T-helper 17 cell (primary cell): ENCODE measurements at regions not wholly inside any gene's neighbourhood (a gene's known extent, or its start where the extent isn't known, plus 50 kb on each side); places are given as distances from the start of the nearest gene placed in this dataset.

ENCODE experiments used
- ATAC-seq: fragments of 150-1000 bp; cut with Tn5 transposase; 2 replicates; pipeline ENCODE4 v1.10.0; 2021; ENCODE audit warnings: mild to moderate bottlenecking, moderate library complexity
- DNase-seq, 3 donors: peaks; one replicate each; pipeline versions ENCODE4 v3.0.0 to v3.0.0-alpha.2; 2020 to 2021
- H3K9me3 ChIP-seq: one replicate; pipeline ENCODE4 v1.7.0; 2013; ENCODE audit warnings: low read length, mild to moderate bottlenecking; ENCODE audit not compliant: control insufficient read depth, poor library complexity, severe bottlenecking
- H3K27ac Mint-ChIP-seq: one replicate; pipeline ENCODE4 v1.8.0; 2022; ENCODE audit warnings: mild to moderate bottlenecking, moderate library complexity, mixed read lengths
- H3K27me3 Mint-ChIP-seq: one replicate; pipeline ENCODE4 v1.8.0; 2022; ENCODE audit warnings: mixed read lengths
- H3K36me3 Mint-ChIP-seq: one replicate; pipeline ENCODE4 v1.8.0; 2022; ENCODE audit warnings: low read depth, mixed read lengths
- H3K4me1 Mint-ChIP-seq: one replicate; pipeline ENCODE4 v1.8.0; 2022; ENCODE audit warnings: mild to moderate bottlenecking, mixed read lengths
- H3K4me3 Mint-ChIP-seq: one replicate; pipeline ENCODE4 v1.8.0; 2022; ENCODE audit warnings: mild to moderate bottlenecking, moderate library complexity, mixed read lengths

DNA sequence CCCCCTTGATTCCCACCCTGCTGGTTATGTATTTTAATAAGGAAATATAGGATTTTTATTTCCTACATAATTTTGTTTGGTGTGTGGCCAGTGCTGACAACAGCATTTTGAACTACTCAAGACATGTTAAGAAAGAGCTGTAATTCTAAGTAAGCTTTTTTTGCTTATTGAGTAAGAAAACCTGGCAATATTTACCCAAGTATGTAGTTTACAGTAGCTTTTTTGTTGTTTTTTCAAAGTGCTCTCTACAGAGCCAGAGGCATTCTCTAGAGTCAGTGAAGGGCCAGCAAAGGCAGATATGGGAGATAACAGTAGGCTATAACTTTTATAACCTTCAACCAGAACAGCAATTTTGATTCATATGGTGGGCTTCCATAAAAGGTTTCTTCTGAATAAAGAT lies 63.2 kb upstream of the TMEM168 start:
- H3K9me3 ChIP-seq, result no peaks in the 10 kb centered on the region
- Mint-ChIP-seq H3K27ac (no peak overlapping the region), H3K4me1 (peaks cover 2% of the 10 kb centered on the region), H3K36me3 (peaks cover 3% of the 10 kb centered on the region), H3K4me3 (no peak overlapping the region), H3K27me3 (no peaks in the 10 kb centered on the region)
- no peak for DNase-seq
- ATAC-seq, result no peak

DNA sequence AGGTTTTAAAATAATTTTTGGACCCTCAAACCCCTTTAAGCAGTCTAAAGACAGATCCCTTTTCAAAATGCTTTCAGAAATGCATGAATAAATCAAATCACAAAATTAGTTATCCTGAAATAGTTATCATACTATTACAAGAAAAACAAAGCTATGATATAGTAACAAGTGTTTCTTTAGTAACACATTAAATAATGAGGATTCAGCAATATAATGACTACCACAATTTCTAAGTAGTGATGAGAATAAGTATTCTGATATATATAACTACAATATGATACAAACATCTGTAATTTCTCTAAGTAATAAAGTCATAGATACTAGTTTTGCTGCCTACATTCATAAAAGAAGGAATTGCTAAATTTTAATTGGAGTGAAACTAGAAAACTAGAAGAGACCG lies 53.0 kb upstream of the TMEM168 start:
- peaks cover 11% of the 10 kb centered on the region for H3K4me1 Mint-ChIP-seq
- no peak overlapping the region for H3K4me3 Mint-ChIP-seq
- ATAC-seq (no peak), DNase-seq (no peak)
- no peaks in the 10 kb centered on the region for H3K36me3 Mint-ChIP-seq
- no peak overlapping the region for H3K27ac Mint-ChIP-seq
- no peaks in the 10 kb centered on the region for H3K27me3 Mint-ChIP-seq
- no peaks in the 10 kb centered on the region for H3K9me3 ChIP-seq
